ENCODE measurements at regions not wholly inside any gene's neighbourhood (a gene's known extent, or its start where the extent isn't known, plus 50 kb on each side); places are given as distances from the start of the nearest gene placed in this dataset.

DNA sequence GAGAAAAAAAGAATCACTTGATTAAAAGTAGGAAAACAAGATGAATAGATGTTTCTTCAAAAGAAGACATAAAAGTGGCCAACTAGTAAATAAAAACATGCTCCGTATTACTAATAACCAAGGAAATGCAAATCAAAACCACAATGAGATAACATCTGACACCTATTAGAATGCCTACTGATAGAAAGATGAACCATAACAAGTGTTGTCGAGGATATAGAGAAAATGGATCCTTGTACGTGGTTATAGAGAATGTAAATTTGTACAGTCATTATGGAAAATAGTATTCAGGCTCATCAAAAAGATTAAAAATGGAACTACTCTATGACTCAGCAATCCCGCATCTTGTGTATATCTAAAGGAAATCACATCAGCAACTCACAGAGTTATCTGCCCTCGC is 415.8 kb upstream of the SLITRK5 start:
- no peak overlapping the region for H3K4me3 ChIP-seq (ENCODE audit: low read depth, low read length)
- TF ChIP-seq CTCF (IDR thresholded peaks at IDR 0.05; ENCODE audit: borderline replicate concordance, insufficient read depth, low read depth, low read length), result no peak

- no peak for TF ChIP-seq CTCF (IDR thresholded peaks at IDR 0.05; ENCODE audit: borderline replicate concordance, insufficient read depth, low read depth, low read length)
- no peak overlapping the region for H3K4me3 ChIP-seq (ENCODE audit: low read depth, low read length)
Observed at GRCh38 chr13:87259479-87260083, 411.6 kb upstream of the SLITRK5 start.

GRCh38 chr13:87274209-87274819 is 396.9 kb upstream of the SLITRK5 start:
- no peak overlapping the region for H3K4me3 ChIP-seq (ENCODE audit: low read depth, low read length)
- TF ChIP-seq CTCF (IDR thresholded peaks at IDR 0.05; ENCODE audit: borderline replicate concordance, insufficient read depth, low read depth, low read length), result peak; percentile 44; the same call in 1 of the 2 replicates

GRCh38 chr13:87280139-87280538 is 391.0 kb upstream of the SLITRK5 start:
- no peak overlapping the region for H3K4me3 ChIP-seq (ENCODE audit: low read depth, low read length)
- no peak for TF ChIP-seq CTCF (IDR thresholded peaks at IDR 0.05; ENCODE audit: borderline replicate concordance, insufficient read depth, low read depth, low read length)

GRCh38 chr13:87287721-87288120 is 383.4 kb upstream of the SLITRK5 start:
- no peak for TF ChIP-seq CTCF (IDR thresholded peaks at IDR 0.05; ENCODE audit: borderline replicate concordance, insufficient read depth, low read depth, low read length)
- H3K4me3 ChIP-seq (ENCODE audit: low read depth, low read length), result no peak overlapping the region

- H3K4me3 ChIP-seq (ENCODE audit: low read depth, low read length), result no peak overlapping the region
- no peak for TF ChIP-seq CTCF (IDR thresholded peaks at IDR 0.05; ENCODE audit: borderline replicate concordance, insufficient read depth, low read depth, low read length)
Observed at GRCh38 chr13:87295636-87296035, 375.5 kb upstream of the SLITRK5 start.

- H3K4me3 ChIP-seq (ENCODE audit: low read depth, low read length), result no peak overlapping the region
- TF ChIP-seq CTCF (IDR thresholded peaks at IDR 0.05; ENCODE audit: borderline replicate concordance, insufficient read depth, low read depth, low read length), result no peak
Observed at GRCh38 chr13:87302034-87302433, 369.1 kb upstream of the SLITRK5 start.
